ENCODE measurements at regions not wholly inside any gene's neighbourhood (a gene's known extent, or its start where the extent isn't known, plus 50 kb on each side); places are given as distances from the start of the nearest gene placed in this dataset.
"Not testable (repeated sequence)": the region's sequence is repeated elsewhere in the genome, so short reads cannot be mapped to it uniquely, and the experiment has no call there.

- no peak overlapping the region for H3K27ac ChIP-seq (ENCODE audit: low read length)
- H3K4me1 ChIP-seq (ENCODE audit: low read length) = no peaks in the 10 kb centered on the region
- H2AFZ ChIP-seq (ENCODE audit: low read depth, low read length) = no peak overlapping the region
- no peaks in the 10 kb centered on the region for H3K27me3 ChIP-seq (ENCODE audit: low read depth, low read length)
- no peaks in the 10 kb centered on the region for H3K79me2 ChIP-seq (ENCODE audit: low read length)
- H3K9ac ChIP-seq (ENCODE audit: low read length) = no peak overlapping the region
- H3K4me3 ChIP-seq (ENCODE audit: low read length) = no peak overlapping the region
- no peaks in the 10 kb centered on the region for H3K36me3 ChIP-seq (replicated peaks; ENCODE audit: low read depth, low read length)
- H4K20me1 ChIP-seq (ENCODE audit: insufficient read depth, low read length) = no peaks in the 10 kb centered on the region
- H3K9me3 ChIP-seq (ENCODE audit: insufficient read depth, low read length) = no peaks in the 10 kb centered on the region
- no peak for TF ChIP-seq EZH2phosphoT487 (IDR thresholded peaks at IDR 0.05; ENCODE audit: low read depth)
- no peak for TF ChIP-seq CTCF (IDR thresholded peaks at IDR 0.05; ENCODE audit: low read depth, low read length)
- H3K4me2 ChIP-seq (ENCODE audit: low read length) = no peak overlapping the region
These were observed 74.4 kb downstream of the BLTP3B start for GRCh38 chr12:100068305-100068704.

- no peaks in the 10 kb centered on the region for H3K79me2 ChIP-seq (ENCODE audit: low read length)
These were observed 77.1 kb upstream of the ANKS1B start for GRCh38 chr12:100061814-100062213.

GRCh38 chr12:100058482-100059029 lies 73.8 kb upstream of the ANKS1B start:
- 0 out of 2 replicates have a peak, but pooled peaks have one; percentile 13 for TF ChIP-seq CTCF (IDR thresholded peaks at IDR 0.05; ENCODE audit: low read depth, low read length)
- TF ChIP-seq EZH2phosphoT487 (IDR thresholded peaks at IDR 0.05; ENCODE audit: low read depth) = no peak
- no peaks in the 10 kb centered on the region for H3K9me3 ChIP-seq (ENCODE audit: insufficient read depth, low read length)
- H4K20me1 ChIP-seq (ENCODE audit: insufficient read depth, low read length) = no peaks in the 10 kb centered on the region
- no peak overlapping the region for H3K27ac ChIP-seq (ENCODE audit: low read length)
- H3K36me3 ChIP-seq (replicated peaks; ENCODE audit: low read depth, low read length) = peaks cover 9% of the 10 kb centered on the region
- H3K4me1 ChIP-seq (ENCODE audit: low read length) = 0 out of 2 replicates have a peak, but pooled peaks cover 5% of the 10 kb centered on the region
- H3K4me2 ChIP-seq (ENCODE audit: low read length) = no peak overlapping the region
- H3K9ac ChIP-seq (ENCODE audit: low read length) = no peak overlapping the region
- no peaks in the 10 kb centered on the region for H3K79me2 ChIP-seq (ENCODE audit: low read length)
- no peaks in the 10 kb centered on the region for H3K27me3 ChIP-seq (ENCODE audit: low read depth, low read length)
- no peak overlapping the region for H3K4me3 ChIP-seq (ENCODE audit: low read length)
- no peak overlapping the region for H2AFZ ChIP-seq (ENCODE audit: low read depth, low read length)

More at GRCh38 chr12:100061814-100062213, 77.1 kb upstream of the ANKS1B start:
- Histone ChIP-seq H2AFZ (ENCODE audit: low read depth, low read length) (no peak overlapping the region), H3K27ac (ENCODE audit: low read length) (no peak overlapping the region), H3K4me2 (ENCODE audit: low read length) (no peak overlapping the region), H3K4me1 (ENCODE audit: low read length) (0 out of 2 replicates have a peak, but pooled peaks cover 5% of the 10 kb centered on the region), H3K36me3 (replicated peaks; ENCODE audit: low read depth, low read length) (peaks cover 9% of the 10 kb centered on the region), H4K20me1 (ENCODE audit: insufficient read depth, low read length) (no peaks in the 10 kb centered on the region), H3K27me3 (ENCODE audit: low read depth, low read length) (no peaks in the 10 kb centered on the region), H3K9me3 (ENCODE audit: insufficient read depth, low read length) (no peaks in the 10 kb centered on the region), H3K9ac (ENCODE audit: low read length) (no peak overlapping the region), H3K4me3 (ENCODE audit: low read length) (no peak overlapping the region)
- TF ChIP-seq EZH2phosphoT487 (IDR thresholded peaks at IDR 0.05; ENCODE audit: low read depth) (no peak), CTCF (IDR thresholded peaks at IDR 0.05; ENCODE audit: low read depth, low read length) (no peak)

- not testable (repeated sequence) for H3K9ac ChIP-seq (ENCODE audit: low read length); H3K79me2 ChIP-seq (ENCODE audit: low read length); H3K9me3 ChIP-seq (ENCODE audit: insufficient read depth, low read length); H3K27ac ChIP-seq (ENCODE audit: low read length); H3K4me1 ChIP-seq (ENCODE audit: low read length); H4K20me1 ChIP-seq (ENCODE audit: insufficient read depth, low read length); H3K4me3 ChIP-seq (ENCODE audit: low read length); H2AFZ ChIP-seq (ENCODE audit: low read depth, low read length); H3K36me3 ChIP-seq (replicated peaks; ENCODE audit: low read depth, low read length); H3K27me3 ChIP-seq (ENCODE audit: low read depth, low read length); H3K4me2 ChIP-seq (ENCODE audit: low read length)
These were observed 61.5 kb upstream of the ANKS1B start for GRCh38 chr12:100046202-100046601.

All from OCI-LY3 (cell line).